SH-SY5Y (cell line): ENCODE measurements at regions not wholly inside any gene's neighbourhood (a gene's known extent, or its start where the extent isn't known, plus 50 kb on each side); places are given as distances from the start of the nearest gene placed in this dataset.

ENCODE experiments used
- GATA2 ChIP-seq: IDR thresholded peaks from 2 replicates; pipeline ENCODE4 v1.6.1; 2011; ENCODE audit warnings: mild to moderate bottlenecking, low read depth, low read length
- GATA3 ChIP-seq: IDR thresholded peaks from 2 replicates; pipeline ENCODE4 v1.6.1; 2011; ENCODE audit warnings: low read depth, mild to moderate bottlenecking, low read length, moderate library complexity

DNA sequence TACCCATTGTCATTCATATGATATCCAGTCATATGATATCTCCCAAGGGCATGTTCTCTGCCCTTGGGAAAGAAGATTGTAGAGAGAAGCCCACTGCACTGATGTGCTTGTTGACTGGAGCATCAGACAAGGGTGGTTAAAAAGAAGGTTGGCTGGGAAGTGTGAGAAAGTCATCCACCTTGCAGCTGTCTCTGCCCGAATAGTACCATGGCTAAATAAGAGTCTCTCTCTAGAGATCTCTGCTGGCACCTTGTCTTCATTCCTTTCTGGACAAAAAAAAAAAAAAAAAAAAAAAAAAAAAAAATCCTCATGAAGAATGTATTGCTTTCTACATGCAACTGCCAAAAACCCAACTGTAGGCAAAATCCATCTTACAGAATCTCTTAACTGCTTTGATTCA lies 349.7 kb upstream of the ESRRG start:
- TF ChIP-seq GATA2 (no peak), GATA3 (no peak)
